ENCODE measurements at regions not wholly inside any gene's neighbourhood (a gene's known extent, or its start where the extent isn't known, plus 50 kb on each side); places are given as distances from the start of the nearest gene placed in this dataset.

DNA sequence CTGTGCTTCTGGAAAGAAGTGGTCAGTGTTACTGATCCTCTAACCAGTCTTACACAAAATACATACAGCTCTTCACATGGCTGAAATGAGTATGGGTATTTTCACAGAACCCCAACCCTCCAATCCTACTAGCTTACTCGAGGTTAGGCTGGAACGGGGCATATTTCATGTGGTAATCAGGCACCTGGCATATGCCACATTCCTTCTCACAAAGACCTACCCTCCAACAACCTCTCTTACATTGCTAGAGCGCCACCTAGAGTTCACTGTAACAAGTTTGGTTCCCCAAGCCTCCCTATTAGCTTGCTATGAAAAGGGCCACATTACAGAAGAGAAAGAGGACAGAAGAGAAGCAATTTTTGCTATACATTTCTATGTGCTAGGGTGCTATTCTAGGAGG, 597.3 kb downstream of the PRELID2 start:
- DNase-seq = peak; percentile 77

DNA sequence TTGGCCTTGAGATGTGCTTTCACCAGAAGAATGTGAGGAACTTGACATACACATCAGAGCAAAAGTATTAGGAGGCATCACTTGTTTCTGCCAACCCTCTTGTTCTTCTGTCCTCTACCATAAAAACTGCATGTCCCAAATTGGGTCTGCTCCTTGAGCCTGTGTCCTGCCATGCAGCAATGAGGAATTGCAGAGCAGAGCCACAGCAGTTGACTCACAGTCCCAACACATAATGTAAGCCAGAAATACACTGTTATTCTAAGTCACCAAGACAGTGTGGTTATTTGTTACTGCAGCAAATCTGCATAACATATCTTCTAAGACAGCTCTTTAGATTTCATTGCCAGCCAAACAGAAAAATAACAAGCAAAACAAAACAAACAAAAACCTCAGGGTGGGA, 598.2 kb downstream of the PRELID2 start:
- no peak for DNase-seq

DNA sequence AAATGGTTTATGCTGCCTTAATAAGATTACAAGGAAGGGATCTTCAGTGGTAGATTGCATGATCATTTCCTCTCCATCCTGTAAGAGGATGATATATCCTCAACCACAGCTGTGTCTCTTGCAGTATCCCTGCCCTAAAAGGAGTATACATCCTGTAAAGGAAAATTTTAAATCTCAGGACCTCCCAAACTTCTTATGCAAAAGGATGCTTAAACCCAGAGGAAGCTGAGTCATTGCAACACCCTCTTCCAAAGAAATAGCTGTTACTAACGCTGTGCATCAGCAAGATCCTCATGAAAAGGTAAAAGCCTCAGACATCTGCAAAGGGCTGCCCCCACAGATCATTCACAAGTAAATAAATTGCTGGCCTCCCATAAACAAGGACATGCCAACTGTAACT, 599.0 kb downstream of the PRELID2 start:
- DNase-seq = no peak

DNA sequence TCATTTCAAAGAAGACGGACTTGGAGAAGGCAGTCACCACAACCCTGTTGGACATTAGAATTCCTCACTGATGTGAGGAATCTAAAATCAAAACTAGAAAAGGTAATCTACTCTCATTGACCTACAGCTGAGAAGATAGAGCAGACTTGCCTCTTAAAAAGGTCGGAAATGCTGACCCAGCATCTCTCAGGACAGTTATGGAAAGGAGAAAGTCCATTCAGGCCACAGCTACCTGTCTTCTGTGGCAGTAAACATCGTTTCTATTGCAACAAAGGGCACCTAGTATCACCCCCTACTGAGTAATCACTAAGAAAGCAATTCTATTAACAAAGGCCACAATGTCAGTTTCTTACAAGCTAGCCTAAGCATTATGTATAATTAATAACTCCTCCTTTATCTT, 601.7 kb downstream of the PRELID2 start:
- no peak for DNase-seq

DNA sequence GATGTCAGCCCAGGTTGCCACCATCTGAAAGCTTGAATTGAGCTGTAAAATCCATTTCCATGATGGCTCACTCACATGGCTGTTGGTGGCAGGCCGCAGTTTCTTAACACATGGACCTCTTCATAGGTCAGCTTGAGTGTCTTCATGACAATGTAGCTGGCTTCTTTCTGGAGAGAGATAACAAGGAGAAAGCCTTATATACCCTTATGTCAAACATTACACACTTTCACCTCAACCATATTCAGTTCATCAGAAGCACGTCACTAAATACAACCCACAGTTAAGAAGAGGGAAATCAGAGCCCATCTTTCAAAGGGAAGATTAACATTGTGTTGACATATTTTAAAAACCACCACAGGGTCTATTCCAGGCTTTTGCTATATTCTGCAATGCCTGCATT, 604.4 kb downstream of the PRELID2 start:
- DNase-seq = no peak

DNA sequence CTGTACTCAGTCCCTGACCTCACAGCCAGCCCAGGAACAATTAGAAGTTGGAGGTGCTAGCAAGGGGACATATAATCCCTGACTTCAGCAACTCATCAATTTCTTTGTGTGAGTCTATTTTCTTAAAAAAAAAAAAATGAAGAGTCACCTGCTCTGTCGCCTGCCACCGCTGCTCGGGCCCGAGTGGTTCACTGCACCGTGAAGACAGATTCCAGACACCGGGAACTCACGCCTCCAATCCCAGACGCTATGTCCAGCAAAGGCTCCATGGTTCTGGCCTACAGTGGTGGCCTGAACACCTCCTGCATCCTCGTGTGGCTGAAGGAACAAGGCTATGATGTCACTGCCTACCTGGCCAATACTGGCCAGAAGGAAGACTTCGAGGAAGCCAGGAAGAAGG, 606.6 kb downstream of the PRELID2 start:
- DNase-seq = no peak

DNA sequence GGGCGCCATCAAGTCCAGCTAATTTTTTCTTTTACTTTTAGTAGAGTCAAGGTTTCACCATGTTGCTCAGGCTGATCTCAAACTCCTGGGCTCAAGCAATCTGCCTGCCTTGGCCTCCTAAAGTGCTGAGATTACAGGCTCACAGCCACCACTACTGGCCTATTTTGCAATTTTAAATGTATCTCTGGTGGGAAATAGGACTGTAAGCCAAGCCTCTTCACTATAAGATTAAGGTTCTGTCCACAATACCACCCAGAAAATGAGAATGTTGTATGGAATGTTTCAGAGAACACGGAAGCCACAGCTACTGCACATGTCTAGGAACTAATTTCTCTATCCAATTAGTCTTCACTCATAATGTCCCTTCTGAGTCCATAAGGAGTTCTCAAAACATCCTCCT, 607.3 kb downstream of the PRELID2 start:
- no peak for DNase-seq

DNA sequence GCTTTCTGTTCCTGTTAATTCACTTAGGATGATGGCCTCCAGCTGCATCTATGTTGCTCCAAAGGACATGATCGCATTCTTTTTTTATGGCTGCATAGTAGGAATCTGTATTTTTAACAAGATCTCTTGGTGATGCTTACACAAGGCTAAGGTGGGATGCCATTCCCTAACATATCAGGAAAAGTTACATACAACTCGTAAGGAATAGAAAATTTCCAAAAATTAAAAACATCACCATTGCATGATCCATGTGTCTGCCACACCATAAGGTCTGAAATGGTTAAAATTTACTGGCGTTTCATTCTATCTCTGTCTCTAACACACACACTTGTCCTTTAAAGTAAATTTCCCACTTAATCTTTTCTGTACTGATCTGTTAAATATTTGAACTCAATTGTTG, 608.4 kb downstream of the PRELID2 start:
- DNase-seq = no peak

DNA sequence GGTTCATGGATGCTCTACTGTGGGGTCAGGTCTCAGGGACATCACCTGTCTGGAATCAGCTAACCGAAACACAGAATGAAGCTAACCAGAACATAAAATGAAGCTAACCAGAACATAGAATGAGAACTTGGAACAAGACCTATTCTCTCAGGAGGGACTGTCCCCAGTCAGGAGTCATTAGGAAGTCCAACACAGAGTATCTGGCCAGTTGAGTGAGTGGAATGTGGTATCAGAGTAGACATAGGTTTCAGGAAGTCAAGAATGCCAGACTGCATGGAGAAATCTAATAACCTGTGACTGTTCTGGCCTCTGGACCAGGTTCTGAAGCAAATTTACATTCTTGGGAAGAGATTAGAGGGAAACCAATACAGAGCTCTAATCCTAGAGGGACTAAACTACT, 609.6 kb downstream of the PRELID2 start:
- no peak for DNase-seq

DNA sequence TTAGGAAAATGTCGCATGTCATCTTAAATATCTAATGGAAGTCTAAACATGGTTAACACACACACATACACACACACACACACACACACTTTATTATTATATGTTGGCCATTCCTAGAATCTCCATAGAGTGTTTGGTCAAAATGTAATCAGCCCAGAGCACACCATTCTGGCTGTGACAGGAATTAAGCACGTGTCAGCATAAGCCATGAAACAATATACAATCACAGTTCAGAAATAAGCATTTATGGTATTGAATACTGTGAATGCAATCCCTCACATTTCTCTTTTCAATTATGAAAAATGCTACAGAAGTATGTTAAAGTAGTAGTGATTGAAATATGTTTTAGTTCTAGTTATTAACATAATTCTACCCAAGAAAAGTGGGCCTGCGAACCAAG, 611.6 kb downstream of the PRELID2 start:
- DNase-seq = no peak

DNA sequence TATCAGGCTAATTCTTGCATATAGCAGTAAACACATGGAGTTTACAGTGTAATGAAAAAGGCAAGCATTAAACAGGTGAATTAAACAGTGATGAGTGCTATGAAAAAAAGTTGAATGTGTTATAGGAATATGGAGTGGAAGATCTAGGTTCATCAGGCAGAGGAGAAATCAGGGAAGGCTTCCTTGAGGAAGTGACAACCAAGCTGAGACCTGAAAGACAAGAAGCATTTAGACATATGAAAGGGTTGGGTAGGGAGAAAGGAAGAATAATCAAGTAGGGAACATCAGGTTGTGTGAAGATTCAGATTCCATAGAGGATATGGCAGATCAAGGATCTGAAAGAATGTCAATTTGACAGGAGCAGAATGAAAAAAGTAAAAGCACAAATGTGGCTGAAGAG, 612.5 kb downstream of the PRELID2 start:
- no peak for DNase-seq

DNA sequence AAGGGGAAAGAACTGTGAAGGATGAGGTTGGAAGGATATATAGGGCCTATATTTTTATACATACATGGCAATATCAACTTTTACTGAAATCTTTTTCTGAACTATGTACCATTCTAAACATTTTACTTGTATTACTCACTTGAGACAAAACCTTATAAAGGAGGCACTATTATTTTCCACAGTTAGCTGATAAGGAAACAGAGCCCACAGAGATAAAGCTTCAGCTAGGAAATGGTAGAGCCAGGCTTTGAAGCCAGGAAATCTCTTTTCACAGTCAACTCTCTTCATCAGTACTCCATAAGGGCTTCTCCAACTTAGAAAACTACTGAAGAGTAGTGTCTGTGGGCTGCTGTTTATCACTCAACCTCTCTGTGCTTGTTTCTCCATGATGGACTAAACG, 613.7 kb downstream of the PRELID2 start:
- DNase-seq = no peak

DNA sequence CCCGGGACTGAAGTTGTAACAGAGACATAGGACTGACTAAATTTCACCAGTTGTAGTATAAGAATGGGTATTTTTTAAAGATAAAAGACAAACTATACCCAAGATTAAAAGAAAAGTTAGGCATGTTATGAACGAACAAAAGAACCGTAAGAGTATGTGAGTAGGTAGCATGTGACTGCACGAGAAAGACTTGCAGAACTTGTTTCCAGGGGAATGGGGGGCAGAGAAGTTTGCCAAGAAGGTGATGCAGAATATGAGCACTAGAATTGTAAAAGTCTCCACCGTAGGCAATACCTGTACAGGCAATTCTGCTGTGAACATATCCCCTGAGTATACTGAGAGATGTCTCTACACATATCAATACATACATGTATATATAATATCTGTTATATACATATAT, 614.7 kb downstream of the PRELID2 start:
- no peak for DNase-seq

DNA sequence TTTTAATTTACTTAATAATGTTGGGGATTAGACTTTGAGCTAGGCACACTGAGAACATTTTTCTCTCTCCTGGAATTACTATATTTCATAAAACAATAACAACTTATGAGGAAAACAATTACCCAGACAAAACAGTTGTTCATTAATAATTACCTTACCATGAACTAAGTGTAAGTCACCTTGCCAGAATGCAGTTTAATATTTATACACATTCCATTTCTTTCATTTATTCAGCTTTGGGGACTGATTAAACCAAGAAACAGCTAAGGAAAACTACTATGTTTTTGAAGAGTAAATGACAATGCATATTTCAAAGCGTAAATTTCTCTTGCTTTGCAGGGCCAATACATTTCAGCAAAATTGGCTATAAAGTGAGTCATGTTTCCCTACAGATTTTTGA, 616.2 kb downstream of the PRELID2 start:
- DNase-seq = no peak

DNA sequence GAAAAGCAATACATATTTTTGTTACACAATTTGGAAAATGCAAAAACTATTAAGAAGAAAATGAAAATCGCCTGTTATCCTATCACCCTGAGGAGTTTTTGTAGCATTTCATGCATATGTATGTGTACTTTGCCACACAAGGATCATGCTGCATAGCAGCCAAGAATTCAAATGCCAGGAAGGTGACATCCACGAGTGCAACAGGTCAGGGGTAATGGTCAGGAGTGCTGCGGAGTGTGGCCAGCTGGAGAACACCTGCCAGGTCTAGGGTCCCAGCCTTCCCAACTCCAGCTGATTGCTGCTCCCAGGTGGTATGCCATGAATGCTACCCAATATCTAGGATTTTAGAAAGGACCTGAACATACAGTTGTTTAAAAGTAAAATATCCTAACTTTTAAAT, 617.1 kb downstream of the PRELID2 start:
- no peak for DNase-seq

DNA sequence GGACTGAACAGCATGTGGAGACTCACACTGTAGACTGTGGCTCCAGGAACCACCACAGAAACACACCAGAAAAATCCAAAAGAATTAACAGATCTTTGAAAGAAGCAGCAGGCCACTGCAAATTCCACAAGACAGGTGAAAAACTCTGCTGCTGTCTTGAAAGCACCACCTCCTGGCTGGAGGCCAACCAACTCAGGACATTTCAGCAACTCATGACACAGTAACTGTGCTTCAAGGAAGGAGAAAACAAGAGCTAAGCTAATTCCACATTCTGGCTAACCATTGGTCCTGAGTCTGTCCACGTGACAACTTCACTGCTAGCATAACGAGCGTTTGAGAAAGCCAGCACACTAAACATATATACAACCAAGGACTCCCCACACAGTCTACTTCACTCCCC, 625.1 kb downstream of the PRELID2 start:
- no peak for DNase-seq

DNA sequence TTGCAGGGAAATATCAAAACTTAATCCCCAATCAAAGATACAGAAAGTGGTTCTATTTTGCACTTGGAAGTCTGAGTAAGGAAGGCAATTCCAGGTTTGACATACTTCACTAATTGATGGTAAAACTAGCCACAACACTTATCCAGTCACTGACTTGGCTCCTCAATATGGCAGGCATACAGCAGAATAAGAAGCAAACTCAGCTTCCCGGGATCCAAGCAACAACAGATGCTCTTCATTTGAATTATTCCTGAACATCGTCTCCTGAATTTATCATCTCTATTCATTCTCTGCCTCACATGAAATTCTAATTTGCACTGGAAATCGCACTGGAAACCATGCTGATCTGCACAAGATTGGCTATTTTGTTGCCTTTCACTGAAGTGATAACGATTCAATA, 629.6 kb downstream of the PRELID2 start:
- no peak for DNase-seq

DNA sequence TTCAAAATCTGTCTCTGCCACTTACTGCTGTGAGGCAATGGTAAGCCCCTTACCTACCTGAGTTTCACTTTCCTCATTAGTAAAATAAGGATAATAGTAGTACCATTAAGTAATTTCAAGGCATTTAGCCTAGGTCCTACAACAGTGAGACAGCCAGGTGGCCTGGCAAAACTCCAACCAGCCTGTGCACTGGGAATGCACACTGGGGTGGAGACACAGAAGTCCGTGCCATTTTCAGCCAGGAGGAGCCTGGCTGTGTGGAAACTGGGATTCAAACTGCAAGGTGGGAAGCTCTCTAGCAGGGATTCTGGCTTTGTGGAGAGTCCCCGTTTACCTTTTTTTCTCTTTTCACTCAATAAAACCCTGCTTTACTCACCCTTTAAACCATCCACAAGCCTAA, 630.4 kb downstream of the PRELID2 start:
- DNase-seq = no peak

DNA sequence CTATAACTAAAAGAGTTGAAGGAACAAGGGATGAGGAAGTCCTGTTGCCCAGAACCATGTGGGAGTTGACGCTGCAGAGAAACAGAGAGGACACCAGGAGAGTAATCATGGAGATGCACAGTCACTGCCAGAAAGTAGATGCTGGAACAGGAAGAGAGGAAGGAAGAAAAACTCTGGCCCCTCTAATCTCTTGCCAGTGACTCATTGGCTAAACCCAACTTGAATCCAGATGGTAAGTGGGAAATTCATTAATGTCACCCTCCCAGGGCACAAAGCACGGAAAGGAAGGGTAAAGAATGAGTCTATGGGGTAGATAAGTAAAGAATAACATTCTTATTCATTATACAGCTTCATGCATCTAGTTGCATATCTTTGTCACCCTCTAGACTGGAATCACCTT, 631.9 kb downstream of the PRELID2 start:
- no peak for DNase-seq

DNA sequence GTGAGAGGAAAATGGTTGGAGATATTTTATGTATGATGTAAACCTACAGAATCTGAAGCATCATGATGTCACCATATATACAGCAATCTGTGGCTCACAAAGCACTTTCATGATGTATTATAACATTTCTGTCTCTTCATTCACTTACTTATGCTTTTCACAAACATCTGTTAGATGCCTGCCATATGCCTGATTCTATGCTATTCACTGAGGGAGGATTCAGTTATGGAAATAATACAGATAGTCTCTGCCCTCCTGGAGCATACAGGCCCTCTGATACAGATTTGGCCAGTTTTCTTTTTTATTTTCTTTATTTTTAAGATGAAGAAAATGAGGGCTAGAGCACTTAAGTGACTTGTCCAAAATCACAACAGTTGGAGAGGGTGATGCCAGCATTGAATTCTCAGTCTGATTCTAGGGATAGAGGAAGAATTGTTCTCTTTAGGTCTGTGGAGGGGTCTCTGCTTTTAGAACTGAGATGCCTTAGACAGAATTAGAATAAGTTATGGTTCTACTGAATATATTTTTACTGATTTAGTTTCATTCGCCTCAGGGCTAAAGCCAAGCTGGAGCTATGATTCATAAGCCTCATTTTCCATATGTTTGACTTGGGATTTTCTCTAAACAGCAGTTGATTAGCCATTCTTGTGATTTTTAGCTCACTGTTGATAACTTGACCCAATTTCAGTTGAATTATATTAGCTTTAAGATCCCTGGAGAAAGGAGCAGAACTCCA, 636.4 kb downstream of the PRELID2 start:
- DNase-seq = no peak

DNA sequence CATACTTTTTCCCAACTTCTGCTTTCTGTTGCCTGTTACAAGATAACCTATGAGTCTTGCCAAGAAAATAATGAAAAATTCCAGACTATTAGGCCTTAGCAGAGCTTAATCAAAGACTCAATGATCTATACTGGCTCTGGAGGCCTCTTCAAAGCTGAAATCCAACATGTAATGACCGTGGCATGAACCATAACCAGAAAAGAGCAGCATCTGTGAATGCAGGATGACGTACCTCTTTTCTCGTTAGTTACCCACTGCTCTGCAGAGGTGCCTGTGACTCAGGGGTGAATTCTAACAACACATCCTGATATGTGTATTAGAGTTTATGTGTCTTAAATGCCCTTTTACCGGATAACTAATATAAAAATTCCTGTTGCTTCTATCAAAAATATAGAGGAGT, 645.4 kb downstream of the PRELID2 start:
- DNase-seq = no peak

DNA sequence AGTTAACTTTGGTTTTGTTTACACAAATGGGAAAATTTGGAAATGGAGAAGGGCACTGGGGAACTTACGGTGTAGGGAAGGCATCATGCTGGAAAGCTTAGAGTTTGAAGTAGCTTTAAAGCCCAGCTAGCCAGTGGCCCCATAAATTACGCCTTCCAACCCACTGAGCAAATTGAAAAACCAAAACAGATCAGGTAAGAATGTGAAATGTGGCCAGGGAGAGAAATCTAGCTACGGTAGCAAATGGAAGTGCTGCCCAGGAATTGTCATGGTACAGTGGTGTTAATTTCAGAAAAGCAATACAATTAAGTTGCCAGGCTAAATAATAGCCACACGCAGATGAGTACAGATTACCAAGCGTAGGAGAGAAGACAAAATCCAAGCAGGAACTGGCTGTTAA, 654.8 kb downstream of the PRELID2 start:
- DNase-seq = no peak

DNA sequence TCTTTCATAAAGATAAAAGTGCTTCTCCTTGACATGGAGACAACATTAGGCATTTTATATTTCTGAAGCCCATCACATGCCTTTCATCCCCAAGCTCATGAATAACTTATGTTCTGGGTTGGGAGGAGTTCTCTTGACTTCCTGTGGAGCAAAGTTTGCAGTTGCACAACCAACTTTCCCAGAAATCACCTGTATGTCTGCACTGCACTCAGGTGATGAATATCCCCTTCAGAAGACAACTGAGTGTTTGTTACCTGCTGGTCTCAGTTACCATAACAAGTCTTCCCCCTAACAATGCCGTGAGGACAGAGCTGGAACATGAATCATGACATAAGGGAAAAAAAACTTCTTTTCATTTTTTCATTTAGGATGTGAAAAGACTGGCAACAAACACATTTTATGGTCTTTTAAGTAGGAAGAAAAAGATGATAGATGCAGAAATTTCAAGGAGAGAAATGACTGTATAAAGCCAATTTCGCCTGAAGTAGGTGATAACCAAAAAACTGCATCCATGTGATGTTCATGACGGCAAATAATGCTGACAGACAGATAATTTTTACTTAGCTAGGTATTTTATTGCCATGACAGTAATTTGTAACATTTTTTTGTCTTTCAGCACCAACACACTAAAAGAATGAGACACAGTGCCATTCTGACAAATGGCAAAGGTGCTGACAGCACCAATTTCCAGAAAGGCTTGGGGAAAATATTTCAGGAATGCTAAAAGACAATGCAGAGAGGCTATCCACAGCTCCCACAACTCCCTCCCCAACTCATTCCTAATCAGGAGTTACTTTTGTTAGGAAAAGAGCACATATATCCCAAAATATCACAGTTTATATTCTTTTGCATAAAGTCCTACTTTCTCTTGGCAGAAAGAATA, 656.3 kb downstream of the PRELID2 start:
- DNase-seq = no peak

DNA sequence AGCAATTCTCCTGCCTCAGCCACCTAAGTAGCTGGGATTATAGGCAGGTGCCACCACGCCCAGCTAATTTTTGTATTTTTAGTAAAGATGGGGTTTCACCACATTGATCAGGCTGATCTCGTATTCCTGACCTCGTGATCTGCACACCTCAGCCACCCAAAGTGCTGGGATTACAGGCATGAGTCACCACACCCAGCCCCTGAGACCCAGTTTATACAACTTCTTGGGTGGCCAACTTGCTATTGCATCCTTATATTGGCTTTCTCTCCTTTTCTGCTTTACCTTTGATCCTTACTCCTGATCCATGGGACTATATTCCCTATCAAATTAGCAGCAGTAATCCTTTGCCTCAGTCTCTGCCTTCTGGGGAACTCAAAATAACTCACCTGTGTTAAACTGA, 659.1 kb downstream of the PRELID2 start:
- no peak for DNase-seq

DNA sequence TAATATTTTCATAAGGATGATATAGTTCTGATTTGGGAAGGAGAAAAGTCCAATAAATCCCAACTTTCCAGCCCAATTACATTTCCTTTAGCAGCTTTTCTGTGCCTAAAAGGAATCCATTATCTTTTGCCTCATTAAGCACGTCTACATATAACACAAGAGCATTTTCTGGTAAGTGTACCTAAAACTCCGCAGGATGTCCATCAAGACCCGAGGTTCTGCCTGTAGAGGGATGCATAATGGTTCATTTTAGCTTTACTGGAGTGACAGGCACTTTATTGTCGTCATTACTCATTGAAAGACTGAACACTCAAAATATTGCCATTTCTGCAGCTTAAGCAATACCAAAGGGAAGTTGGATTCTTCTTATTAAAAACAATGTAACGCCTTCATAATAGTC, 669.0 kb downstream of the PRELID2 start:
- no peak for DNase-seq

Data from hematopoietic multipotent progenitor cell treated with erythropoietin and hydrocortisone succinate and interleukin-3 and kit ligand, for 6 days (in vitro differentiated cells).